ENCODE measurements at regions not wholly inside any gene's neighbourhood (a gene's known extent, or its start where the extent isn't known, plus 50 kb on each side); places are given as distances from the start of the nearest gene placed in this dataset.

GRCh38 chr2:195479407-195479806 lies 177.6 kb upstream of the SLC39A10 start:
- Histone ChIP-seq H4K20me1 (replicated peaks in 1 of 2; ENCODE audit: control insufficient read depth in 1 of 2, insufficient read depth in 2 of 2, low read length in 2 of 2) (no peaks in the 10 kb centered on the region), H4K5ac (ENCODE audit: insufficient read length, low read depth, low read length) (no peak overlapping the region), H3K4me1 (replicated peaks in 1 of 4; ENCODE audit: control insufficient read depth in 3 of 4, insufficient read depth in 4 of 4, low read length in 3 of 4) (no peaks in the 10 kb centered on the region), H4K91ac (replicated peaks; ENCODE audit: insufficient read length, low read length) (no peak overlapping the region), H3K27me3 (replicated peaks in 1 of 4; ENCODE audit: control insufficient read depth in 3 of 4, extremely low read depth in 1 of 4, insufficient read depth in 3 of 4, low read length in 3 of 4) (no peaks in the 10 kb centered on the region), H3K4me2 (ENCODE audit: insufficient read depth in 1 of 2, low read depth in 2 of 2, low read length in 2 of 2) (no peak overlapping the region), H3K4ac (replicated peaks; ENCODE audit: insufficient read length, low read depth, low read length) (no peak overlapping the region), H3K14ac (ENCODE audit: insufficient read length) (no peak overlapping the region), H3K9me3 (ENCODE audit: insufficient read depth in 2 of 2, low read depth in 1 of 2, low read length in 1 of 2) (no peaks in the 10 kb centered on the region), H3K27ac (ENCODE audit: low read depth, low read length) (no peak overlapping the region), H3K9ac (replicated peaks in 1 of 4; ENCODE audit: extremely low read depth in 1 of 4, low read depth in 3 of 4, low read length in 3 of 4) (no peak overlapping the region), H3K18ac (ENCODE audit: extremely low read depth, low read length) (no peak overlapping the region), H3K4me3 (ENCODE audit: extremely low read depth in 1 of 4, insufficient read depth in 2 of 4, low read depth in 3 of 4, low read length in 4 of 4) (no peak overlapping the region), H3K79me2 (ENCODE audit: control insufficient read depth in 1 of 2, insufficient read depth in 2 of 2, low read length in 2 of 2) (no peaks in the 10 kb centered on the region), H3K36me3 (ENCODE audit: control insufficient read depth in 2 of 4, insufficient read depth in 4 of 4, low read length in 3 of 4) (no peaks in the 10 kb centered on the region), H2BK15ac (ENCODE audit: low read length) (no peak overlapping the region), H4K8ac (ENCODE audit: extremely low read depth, insufficient read depth, low read length) (no peak overlapping the region), H2AFZ (ENCODE audit: low read length) (no peak overlapping the region), H3K23ac (ENCODE audit: insufficient read length) (no peak overlapping the region), H2BK5ac (ENCODE audit: low read depth, low read length) (no peak overlapping the region), H3K79me1 (ENCODE audit: low read depth, low read length) (no peaks in the 10 kb centered on the region), H3K56ac (replicated peaks; ENCODE audit: insufficient read length, low read depth, low read length) (no peak overlapping the region), H2BK120ac (replicated peaks; ENCODE audit: low read depth, low read length) (no peak overlapping the region), H2AK5ac (ENCODE audit: low read depth, low read length) (no peak overlapping the region), H3K23me2 (ENCODE audit: low read depth, low read length) (no peaks in the 10 kb centered on the region), H2BK12ac (ENCODE audit: low read depth, low read length) (no peak overlapping the region), H2BK20ac (ENCODE audit: low read length) (no peak overlapping the region)
- DNase-seq (ENCODE audit: low read depth in 1 of 2, low spot score in 2 of 2) (no peak), FAIRE-seq (no peak)
- CTCF ChIA-PET (ENCODE audit: partially characterized antibody), result no interaction called here
- TF ChIP-seq RAD21 (IDR thresholded peaks at IDR 0.05 in 1 of 2, conservative IDR thresholded peaks at IDR 0.05 in 1 of 2; ENCODE audit: low read depth in 2 of 2, low read length in 2 of 2), result peak in 1 of 2 experiments; percentile 11; a peak in 1 of 4 replicates
- no peak for TF ChIP-seq TEAD4 (IDR thresholded peaks at IDR 0.05; ENCODE audit: low read depth, low read length)
- TF ChIP-seq SP4 (IDR thresholded peaks at IDR 0.05; ENCODE audit: low read length), result no peak
- TF ChIP-seq YY1 (IDR thresholded peaks at IDR 0.05; ENCODE audit: low read depth, low read length), result no peak
- TF ChIP-seq PHF8 (conservative IDR thresholded peaks at IDR 0.05; ENCODE audit: low read depth, low read length), result no peak
- TF ChIP-seq FOSL1 (IDR thresholded peaks at IDR 0.05; ENCODE audit: insufficient read depth, low read depth, low read length), result no peak
- no peak for TF ChIP-seq RFX5 (IDR thresholded peaks at IDR 0.05; ENCODE audit: borderline replicate concordance, low read depth, low read length)
- no peak for TF ChIP-seq EZH2 (IDR thresholded peaks at IDR 0.05; ENCODE audit: low read depth, low read length, severe bottlenecking)
- POLR2A ChIA-PET (ENCODE audit: partially characterized antibody), result no interaction called here
- 89% methylated on average over 3 of the region's 3 CpGs; no CpG with 5 or more reads in 1 of the 2 experiments for WGBS, 2 experiments (ENCODE audit: extremely low coverage in 1 of 2, insufficient coverage in 1 of 2, insufficient read length in 1 of 2, insufficient replicate concordance in 2 of 2, low coverage in 1 of 2, low lambda C conversion rate in 2 of 2, missing lambda C conversion rate in 1 of 2)
